ENCODE measurements at regions not wholly inside any gene's neighbourhood (a gene's known extent, or its start where the extent isn't known, plus 50 kb on each side); places are given as distances from the start of the nearest gene placed in this dataset.

DNA sequence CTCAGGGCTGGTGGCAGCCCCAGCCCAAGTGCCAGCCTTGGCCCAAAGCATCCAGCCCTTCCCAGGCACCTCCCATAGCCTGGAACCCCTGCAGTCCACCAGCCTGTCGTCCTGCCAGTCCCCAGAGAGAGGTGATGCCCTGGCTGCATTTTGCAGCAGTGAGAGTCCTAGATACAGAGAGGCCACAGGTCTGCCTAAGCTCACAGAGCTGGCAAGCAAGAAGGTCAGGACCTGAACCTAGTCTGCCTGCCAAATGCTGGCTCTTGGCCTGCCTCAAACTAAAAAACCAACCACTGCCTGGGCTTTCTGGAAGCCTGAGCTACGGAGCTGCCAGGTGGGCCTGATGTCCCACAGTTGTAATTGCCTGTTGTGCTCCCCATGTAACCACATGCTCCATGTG lies 164.9 kb downstream of the PHETA1 start:
- TF ChIP-seq, protein P1, sequence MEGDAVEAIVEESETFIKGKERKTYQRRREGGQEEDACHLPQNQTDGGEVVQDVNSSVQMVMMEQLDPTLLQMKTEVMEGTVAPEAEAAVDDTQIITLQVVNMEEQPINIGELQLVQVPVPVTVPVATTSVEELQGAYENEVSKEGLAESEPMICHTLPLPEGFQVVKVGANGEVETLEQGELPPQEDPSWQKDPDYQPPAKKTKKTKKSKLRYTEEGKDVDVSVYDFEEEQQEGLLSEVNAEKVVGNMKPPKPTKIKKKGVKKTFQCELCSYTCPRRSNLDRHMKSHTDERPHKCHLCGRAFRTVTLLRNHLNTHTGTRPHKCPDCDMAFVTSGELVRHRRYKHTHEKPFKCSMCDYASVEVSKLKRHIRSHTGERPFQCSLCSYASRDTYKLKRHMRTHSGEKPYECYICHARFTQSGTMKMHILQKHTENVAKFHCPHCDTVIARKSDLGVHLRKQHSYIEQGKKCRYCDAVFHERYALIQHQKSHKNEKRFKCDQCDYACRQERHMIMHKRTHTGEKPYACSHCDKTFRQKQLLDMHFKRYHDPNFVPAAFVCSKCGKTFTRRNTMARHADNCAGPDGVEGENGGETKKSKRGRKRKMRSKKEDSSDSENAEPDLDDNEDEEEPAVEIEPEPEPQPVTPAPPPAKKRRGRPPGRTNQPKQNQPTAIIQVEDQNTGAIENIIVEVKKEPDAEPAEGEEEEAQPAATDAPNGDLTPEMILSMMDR (IDR thresholded peaks at IDR 0.05), result no peak
- no peak for TF ChIP-seq ZFX (IDR thresholded peaks at IDR 0.05; ENCODE audit: borderline replicate concordance)
